OCI-LY1 (cell line): ENCODE measurements at regions not wholly inside any gene's neighbourhood (a gene's known extent, or its start where the extent isn't known, plus 50 kb on each side); places are given as distances from the start of the nearest gene placed in this dataset.

ENCODE experiments used
- EZH2 ChIP-seq: fragments of 200-600 bp; sonication (generic), shearing (Covaris generic); IDR thresholded peaks from 2 replicates; pipeline ENCODE4 v1.8.0; 2017; ENCODE audit warnings: borderline replicate concordance, mixed run types, mild to moderate bottlenecking, antibody characterized with exemption, low read length, moderate library complexity, mixed read lengths
- TF ChIP-seq, protein P1 (sequence below): fragments of 200-600 bp; sonication (generic), shearing (Covaris generic); IDR thresholded peaks from 2 replicates; pipeline ENCODE4 v1.5.1; 2017; ENCODE audit warnings: mild to moderate bottlenecking, antibody characterized with exemption, low read length, moderate library complexity, mixed read lengths

- TF ChIP-seq, protein P1, sequence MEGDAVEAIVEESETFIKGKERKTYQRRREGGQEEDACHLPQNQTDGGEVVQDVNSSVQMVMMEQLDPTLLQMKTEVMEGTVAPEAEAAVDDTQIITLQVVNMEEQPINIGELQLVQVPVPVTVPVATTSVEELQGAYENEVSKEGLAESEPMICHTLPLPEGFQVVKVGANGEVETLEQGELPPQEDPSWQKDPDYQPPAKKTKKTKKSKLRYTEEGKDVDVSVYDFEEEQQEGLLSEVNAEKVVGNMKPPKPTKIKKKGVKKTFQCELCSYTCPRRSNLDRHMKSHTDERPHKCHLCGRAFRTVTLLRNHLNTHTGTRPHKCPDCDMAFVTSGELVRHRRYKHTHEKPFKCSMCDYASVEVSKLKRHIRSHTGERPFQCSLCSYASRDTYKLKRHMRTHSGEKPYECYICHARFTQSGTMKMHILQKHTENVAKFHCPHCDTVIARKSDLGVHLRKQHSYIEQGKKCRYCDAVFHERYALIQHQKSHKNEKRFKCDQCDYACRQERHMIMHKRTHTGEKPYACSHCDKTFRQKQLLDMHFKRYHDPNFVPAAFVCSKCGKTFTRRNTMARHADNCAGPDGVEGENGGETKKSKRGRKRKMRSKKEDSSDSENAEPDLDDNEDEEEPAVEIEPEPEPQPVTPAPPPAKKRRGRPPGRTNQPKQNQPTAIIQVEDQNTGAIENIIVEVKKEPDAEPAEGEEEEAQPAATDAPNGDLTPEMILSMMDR: no peak
- no peak for TF ChIP-seq EZH2
Observed at GRCh38 chr2:105669384-105669891, 75.3 kb upstream of the NCK2 start.
